ENCODE measurements at regions not wholly inside any gene's neighbourhood (a gene's known extent, or its start where the extent isn't known, plus 50 kb on each side); places are given as distances from the start of the nearest gene placed in this dataset.

- peaks cover 29 to 68% of the 10 kb centered on the region in 2 experiments for H3K27me3 ChIP-seq (ENCODE audit: control insufficient read depth in 1 of 2, insufficient read depth in 1 of 2, low read length in 2 of 2)
- H3K9me3 ChIP-seq (ENCODE audit: control insufficient read depth, low read length): no peaks in the 10 kb centered on the region
Measured at GRCh38 chr22:45077286-45077685, 67.5 kb upstream of the PHF21B start.

DNA sequence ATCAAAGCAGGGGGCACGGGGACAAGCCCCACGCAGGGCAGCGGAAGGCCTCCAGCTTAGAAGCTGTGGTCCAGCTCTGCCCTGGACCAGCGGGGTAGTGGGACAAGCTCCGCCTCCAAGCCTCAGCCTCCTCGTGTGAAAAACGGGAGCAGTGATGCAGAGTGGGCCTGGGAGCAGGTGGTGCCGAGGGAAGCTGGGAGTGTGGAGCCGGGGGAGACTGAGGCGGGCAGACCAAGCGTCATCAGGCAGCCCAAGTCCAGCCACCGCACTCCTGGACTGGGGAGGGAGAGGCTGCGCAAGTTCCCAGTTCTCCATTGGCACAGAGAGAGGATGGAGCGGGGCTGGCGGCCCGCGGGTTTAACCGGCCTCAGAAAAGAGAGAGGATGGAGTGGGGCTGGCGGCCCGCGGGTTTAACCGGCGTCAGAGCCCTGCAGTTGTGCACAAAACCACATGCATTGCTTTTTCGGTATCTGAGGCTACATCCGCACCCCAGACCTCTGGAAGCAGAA lies 68.1 kb upstream of the PHF21B start:
- no peak overlapping the region for H4K91ac ChIP-seq (ENCODE audit: low read length)

More at GRCh38 chr22:45077286-45077685, 67.5 kb upstream of the PHF21B start:
- Histone ChIP-seq H2BK120ac (ENCODE audit: low read depth, low read length) (no peak overlapping the region), H3K4ac (ENCODE audit: low read depth in 1 of 2, low read length in 2 of 2) (no peak overlapping the region), H3K4me2 (ENCODE audit: low read length, poor library complexity, severe bottlenecking) (no peak overlapping the region), H4K8ac (ENCODE audit: low read length) (no peak overlapping the region), H3K9ac (ENCODE audit: low read length) (no peak overlapping the region), H3K79me1 (replicated peaks; ENCODE audit: low read length, poor library complexity, severe bottlenecking) (no peaks in the 10 kb centered on the region), H2BK15ac (ENCODE audit: low read depth, poor library complexity, severe bottlenecking) (no peak overlapping the region), H3K4me3 (ENCODE audit: insufficient read depth in 1 of 2, low read depth in 1 of 2, low read length in 2 of 2) (no peak overlapping the region), H2AK5ac (ENCODE audit: low read length, severe bottlenecking) (no peak overlapping the region), H3K14ac (ENCODE audit: low read length in 2 of 2) (no peak overlapping the region), H3K23ac (ENCODE audit: low read length in 2 of 2) (no peak overlapping the region), H2AFZ (ENCODE audit: low read depth, low read length) (no peak overlapping the region), H3K27ac (ENCODE audit: low read length, poor library complexity, severe bottlenecking) (no peak overlapping the region), H2BK5ac (ENCODE audit: low read depth, low read length, poor library complexity, severe bottlenecking) (no peak overlapping the region), H3K18ac (ENCODE audit: low read depth in 1 of 2, low read length in 2 of 2) (no peak overlapping the region), H4K91ac (ENCODE audit: low read length) (no peak overlapping the region), H3K36me3 (ENCODE audit: control insufficient read depth in 1 of 2, insufficient read depth in 2 of 2, low read depth in 1 of 2, low read length in 2 of 2) (no peaks in the 10 kb centered on the region), H2BK12ac (ENCODE audit: low read length in 2 of 2) (no peak overlapping the region), H3K4me1 (ENCODE audit: control insufficient read depth, insufficient read depth, low read depth, low read length) (peaks cover 7% of the 10 kb centered on the region)
- DNase-seq: no peak
- 90% methylated on average over 14 of the region's 14 CpGs for WGBS

GRCh38 chr22:45082795-45083194 lies 73.0 kb upstream of the PHF21B start:
- no peak overlapping the region for H3K14ac ChIP-seq (ENCODE audit: low read length in 2 of 2)
- H2BK15ac ChIP-seq (ENCODE audit: low read depth, poor library complexity, severe bottlenecking): no peak overlapping the region
- no peak overlapping the region for H3K23ac ChIP-seq (ENCODE audit: low read length in 2 of 2)
- H3K9me3 ChIP-seq (ENCODE audit: control insufficient read depth, low read length): no peaks in the 10 kb centered on the region
- no peak overlapping the region for H3K27ac ChIP-seq (ENCODE audit: low read length, poor library complexity, severe bottlenecking)
- no peak overlapping the region for H3K18ac ChIP-seq (ENCODE audit: low read depth in 1 of 2, low read length in 2 of 2)
- H3K79me1 ChIP-seq (replicated peaks; ENCODE audit: low read length, poor library complexity, severe bottlenecking): no peaks in the 10 kb centered on the region
- no peak overlapping the region for H2BK120ac ChIP-seq (ENCODE audit: low read depth, low read length)
- H3K4ac ChIP-seq (ENCODE audit: low read depth in 1 of 2, low read length in 2 of 2): no peak overlapping the region
- H2BK12ac ChIP-seq (ENCODE audit: low read length in 2 of 2): no peak overlapping the region
- no peak overlapping the region for H2AFZ ChIP-seq (ENCODE audit: low read depth, low read length)
- H3K4me2 ChIP-seq (ENCODE audit: low read length, poor library complexity, severe bottlenecking): no peak overlapping the region
- no peak overlapping the region for H4K8ac ChIP-seq (ENCODE audit: low read length)
- H4K91ac ChIP-seq (ENCODE audit: low read length): no peak overlapping the region
- H3K9ac ChIP-seq (ENCODE audit: low read length): no peak overlapping the region
- peaks cover 3% of the 10 kb centered on the region for H3K4me1 ChIP-seq (ENCODE audit: control insufficient read depth, insufficient read depth, low read depth, low read length)
- H3K36me3 ChIP-seq (ENCODE audit: control insufficient read depth in 1 of 2, insufficient read depth in 2 of 2, low read depth in 1 of 2, low read length in 2 of 2): no peaks in the 10 kb centered on the region
- peaks cover 12 to 40% of the 10 kb centered on the region in 2 experiments for H3K27me3 ChIP-seq (ENCODE audit: control insufficient read depth in 1 of 2, insufficient read depth in 1 of 2, low read length in 2 of 2)
- H2BK5ac ChIP-seq (ENCODE audit: low read depth, low read length, poor library complexity, severe bottlenecking): no peak overlapping the region
- 36% methylated on average over 9 of the region's 9 CpGs for WGBS
- DNase-seq: no peak
- H3K4me3 ChIP-seq (ENCODE audit: insufficient read depth in 1 of 2, low read depth in 1 of 2, low read length in 2 of 2): no peak overlapping the region
- H2AK5ac ChIP-seq (ENCODE audit: low read length, severe bottlenecking): no peak overlapping the region

More for the DNA sequence above, 68.1 kb upstream of the PHF21B start:
- Histone ChIP-seq H2BK5ac (ENCODE audit: low read depth, low read length, poor library complexity, severe bottlenecking) (no peak overlapping the region), H2BK15ac (ENCODE audit: low read depth, poor library complexity, severe bottlenecking) (no peak overlapping the region), H3K18ac (ENCODE audit: low read depth in 1 of 2, low read length in 2 of 2) (no peak overlapping the region), H3K36me3 (ENCODE audit: control insufficient read depth in 1 of 2, insufficient read depth in 2 of 2, low read depth in 1 of 2, low read length in 2 of 2) (no peaks in the 10 kb centered on the region), H3K4me2 (ENCODE audit: low read length, poor library complexity, severe bottlenecking) (no peak overlapping the region), H2AK5ac (ENCODE audit: low read length, severe bottlenecking) (no peak overlapping the region), H3K9me3 (ENCODE audit: control insufficient read depth, low read length) (no peaks in the 10 kb centered on the region), H2BK12ac (ENCODE audit: low read length in 2 of 2) (no peak overlapping the region), H3K4me3 (ENCODE audit: insufficient read depth in 1 of 2, low read depth in 1 of 2, low read length in 2 of 2) (no peak overlapping the region), H3K4ac (ENCODE audit: low read depth in 1 of 2, low read length in 2 of 2) (no peak overlapping the region), H3K27ac (ENCODE audit: low read length, poor library complexity, severe bottlenecking) (no peak overlapping the region), H3K4me1 (ENCODE audit: control insufficient read depth, insufficient read depth, low read depth, low read length) (peaks cover 5% of the 10 kb centered on the region), H2BK120ac (ENCODE audit: low read depth, low read length) (no peak overlapping the region), H3K79me1 (replicated peaks; ENCODE audit: low read length, poor library complexity, severe bottlenecking) (no peaks in the 10 kb centered on the region), H2AFZ (ENCODE audit: low read depth, low read length) (no peak overlapping the region), H3K14ac (ENCODE audit: low read length in 2 of 2) (no peak overlapping the region), H3K9ac (ENCODE audit: low read length) (no peak overlapping the region), H3K23ac (ENCODE audit: low read length in 2 of 2) (no peak overlapping the region), H4K8ac (ENCODE audit: low read length) (no peak overlapping the region), H3K27me3 (ENCODE audit: control insufficient read depth in 1 of 2, insufficient read depth in 1 of 2, low read length in 2 of 2) (peaks cover 27 to 69% of the 10 kb centered on the region in 2 experiments)
- 87% methylated on average over 25 of the region's 25 CpGs for WGBS
- no peak for DNase-seq

DNA sequence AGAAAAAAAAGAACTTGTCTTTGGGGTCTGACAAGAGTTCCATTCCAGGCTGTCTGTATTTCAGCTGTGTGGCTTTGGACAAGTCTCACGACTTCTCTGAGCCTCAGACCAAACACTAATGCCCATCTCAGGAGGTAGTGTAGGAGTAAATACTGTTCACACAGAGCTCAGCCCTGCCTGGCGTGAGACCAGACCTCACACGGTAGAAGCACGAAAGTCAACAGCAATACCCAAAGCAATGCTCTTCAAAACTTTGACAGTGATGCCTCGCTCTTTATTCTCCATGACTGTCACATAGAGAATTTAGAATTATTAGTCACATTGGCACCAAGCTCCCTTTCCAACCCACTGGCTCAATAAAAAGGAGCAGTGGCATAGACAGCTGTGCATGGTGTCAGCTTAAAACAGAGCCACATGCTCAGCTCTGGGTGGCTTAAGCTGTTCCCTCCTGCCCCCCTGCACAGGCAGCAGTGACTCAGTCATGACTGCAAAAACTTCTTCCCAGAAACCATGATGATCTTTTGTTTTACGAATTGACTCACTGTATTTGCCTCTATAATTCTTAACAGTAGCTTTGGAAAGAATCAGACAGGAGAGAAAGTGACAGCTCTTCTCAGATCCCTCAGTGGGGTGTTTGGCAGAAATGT lies 74.0 kb upstream of the PHF21B start:
- H3K4ac ChIP-seq (ENCODE audit: low read depth in 1 of 2, low read length in 2 of 2): no peak overlapping the region
- peaks cover 3% of the 10 kb centered on the region for H3K4me1 ChIP-seq (ENCODE audit: control insufficient read depth, insufficient read depth, low read depth, low read length)
- H3K4me3 ChIP-seq (ENCODE audit: insufficient read depth in 1 of 2, low read depth in 1 of 2, low read length in 2 of 2): no peak overlapping the region
- no peak overlapping the region for H2AFZ ChIP-seq (ENCODE audit: low read depth, low read length)
- H4K91ac ChIP-seq (ENCODE audit: low read length): no peak overlapping the region
- H3K9me3 ChIP-seq (ENCODE audit: control insufficient read depth, low read length): no peaks in the 10 kb centered on the region
- no peak overlapping the region for H2BK12ac ChIP-seq (ENCODE audit: low read length in 2 of 2)
- H3K4me2 ChIP-seq (ENCODE audit: low read length, poor library complexity, severe bottlenecking): no peak overlapping the region
- no peak overlapping the region for H2AK5ac ChIP-seq (ENCODE audit: low read length, severe bottlenecking)
- H3K9ac ChIP-seq (ENCODE audit: low read length): peak overlapping the region; percentile 32
- WGBS: 81% methylated on average over 6 of the region's 6 CpGs
- H3K18ac ChIP-seq (ENCODE audit: low read depth in 1 of 2, low read length in 2 of 2): no peak overlapping the region
- no peak overlapping the region for H3K23ac ChIP-seq (ENCODE audit: low read length in 2 of 2)
- no peak overlapping the region for H2BK120ac ChIP-seq (ENCODE audit: low read depth, low read length)
- no peaks in the 10 kb centered on the region for H3K36me3 ChIP-seq (ENCODE audit: control insufficient read depth in 1 of 2, insufficient read depth in 2 of 2, low read depth in 1 of 2, low read length in 2 of 2)
- H2BK15ac ChIP-seq (ENCODE audit: low read depth, poor library complexity, severe bottlenecking): no peak overlapping the region
- H3K27ac ChIP-seq (ENCODE audit: low read length, poor library complexity, severe bottlenecking): no peak overlapping the region
- peak; percentile 39 for DNase-seq
- H3K79me1 ChIP-seq (replicated peaks; ENCODE audit: low read length, poor library complexity, severe bottlenecking): no peaks in the 10 kb centered on the region
- no peak overlapping the region for H2BK5ac ChIP-seq (ENCODE audit: low read depth, low read length, poor library complexity, severe bottlenecking)
- peaks cover 10 to 32% of the 10 kb centered on the region in 2 experiments for H3K27me3 ChIP-seq (ENCODE audit: control insufficient read depth in 1 of 2, insufficient read depth in 1 of 2, low read length in 2 of 2)
- no peak overlapping the region for H3K14ac ChIP-seq (ENCODE audit: low read length in 2 of 2)
- H4K8ac ChIP-seq (ENCODE audit: low read length): no peak overlapping the region
